ENCODE measurements at regions not wholly inside any gene's neighbourhood (a gene's known extent, or its start where the extent isn't known, plus 50 kb on each side); places are given as distances from the start of the nearest gene placed in this dataset.

DNA sequence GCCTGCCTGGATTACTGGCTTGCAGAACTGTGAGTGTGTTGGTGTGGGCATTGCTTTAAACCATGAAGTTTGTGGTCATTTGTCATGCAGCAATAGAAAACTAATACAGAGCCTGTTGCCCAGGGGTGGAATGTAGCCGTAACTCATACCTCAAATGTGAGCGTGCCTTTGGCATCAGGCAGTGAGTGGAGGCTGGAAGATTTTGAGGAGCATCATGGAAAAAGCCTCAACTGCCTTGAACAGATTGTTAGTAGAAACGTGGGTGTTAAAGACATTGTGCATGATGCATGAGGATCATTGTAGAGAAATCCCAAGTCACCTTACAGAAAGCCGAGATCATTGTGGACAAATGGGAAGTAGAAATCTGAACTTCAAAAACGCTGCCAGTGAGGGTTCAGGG, 580.5 kb downstream of the AACS start:
- Histone ChIP-seq H2BK120ac (ENCODE audit: low read depth, low read length, poor library complexity, severe bottlenecking) (no peak overlapping the region), H2BK5ac (ENCODE audit: insufficient read length, low read length) (no peak overlapping the region), H2AK5ac (ENCODE audit: insufficient read length, low read length) (no peak overlapping the region), H3K9me3 (ENCODE audit: control insufficient read depth, low read depth, low read length) (no peaks in the 10 kb centered on the region), H3K14ac (ENCODE audit: insufficient read depth, low read length) (no peak overlapping the region), H2AFZ (ENCODE audit: low read length) (no peak overlapping the region), H3K27ac (ENCODE audit: insufficient read length, low read depth, low read length) (no peak overlapping the region), H4K8ac (replicated peaks; ENCODE audit: insufficient read length, low read depth, low read length) (no peak overlapping the region), H3K27me3 (ENCODE audit: insufficient read depth, low read length) (no peaks in the 10 kb centered on the region), H3K79me2 (ENCODE audit: insufficient read depth, low read length) (no peaks in the 10 kb centered on the region), H3K23me2 (ENCODE audit: insufficient read length, low read depth, low read length, poor library complexity, severe bottlenecking) (no peaks in the 10 kb centered on the region), H2BK20ac (ENCODE audit: low read depth, low read length, poor library complexity, severe bottlenecking) (no peak overlapping the region), H2BK12ac (ENCODE audit: insufficient read length, low read depth, low read length) (no peak overlapping the region), H3K4me2 (ENCODE audit: insufficient read depth, insufficient read length, low read length) (no peak overlapping the region), H4K5ac (ENCODE audit: insufficient read length, low read depth, low read length) (no peak overlapping the region), H2BK15ac (ENCODE audit: low read depth, low read length) (no peak overlapping the region), H3K18ac (ENCODE audit: insufficient read length, low read depth, low read length) (no peak overlapping the region), H3K23ac (ENCODE audit: insufficient read length, low read depth, low read length) (no peak overlapping the region), H3K56ac (ENCODE audit: insufficient read length, low read depth, low read length) (no peak overlapping the region), H3K4ac (ENCODE audit: low read depth, low read length) (no peak overlapping the region), H3K9ac (ENCODE audit: extremely low read depth, insufficient read length, low read length) (no peak overlapping the region), H3K4me1 (ENCODE audit: insufficient read depth, low read length) (no peaks in the 10 kb centered on the region), H3K79me1 (ENCODE audit: insufficient read depth, low read depth, low read length, poor library complexity, severe bottlenecking) (no peaks in the 10 kb centered on the region), H4K91ac (ENCODE audit: insufficient read length, low read depth, low read length) (no peak overlapping the region), H3T11ph (ENCODE audit: low read length) (no peak overlapping the region), H4K20me1 (ENCODE audit: control insufficient read depth, insufficient read depth, insufficient read length) (no peaks in the 10 kb centered on the region)
- H3K9me3 Mint-ChIP-seq: no peaks in the 10 kb centered on the region
- no CpG with 5 or more reads among the region's 5 CpGs for WGBS (ENCODE audit: extremely low coverage, insufficient read length, low lambda C conversion rate)
- H3K27me3 Mint-ChIP-seq (ENCODE audit: low read depth): peaks cover 5% of the 10 kb centered on the region
- no peak overlapping the region for H3K4me3 Mint-ChIP-seq
- no peak for DNase-seq
- H3K36me3 Mint-ChIP-seq (ENCODE audit: insufficient read depth in 1 of 3, low read depth in 3 of 3): peaks cover 0 to 12% (median 2%) of the 10 kb centered on the region in 3 experiments; a peak in 2 of 7 replicates
- TF ChIP-seq, protein P1, sequence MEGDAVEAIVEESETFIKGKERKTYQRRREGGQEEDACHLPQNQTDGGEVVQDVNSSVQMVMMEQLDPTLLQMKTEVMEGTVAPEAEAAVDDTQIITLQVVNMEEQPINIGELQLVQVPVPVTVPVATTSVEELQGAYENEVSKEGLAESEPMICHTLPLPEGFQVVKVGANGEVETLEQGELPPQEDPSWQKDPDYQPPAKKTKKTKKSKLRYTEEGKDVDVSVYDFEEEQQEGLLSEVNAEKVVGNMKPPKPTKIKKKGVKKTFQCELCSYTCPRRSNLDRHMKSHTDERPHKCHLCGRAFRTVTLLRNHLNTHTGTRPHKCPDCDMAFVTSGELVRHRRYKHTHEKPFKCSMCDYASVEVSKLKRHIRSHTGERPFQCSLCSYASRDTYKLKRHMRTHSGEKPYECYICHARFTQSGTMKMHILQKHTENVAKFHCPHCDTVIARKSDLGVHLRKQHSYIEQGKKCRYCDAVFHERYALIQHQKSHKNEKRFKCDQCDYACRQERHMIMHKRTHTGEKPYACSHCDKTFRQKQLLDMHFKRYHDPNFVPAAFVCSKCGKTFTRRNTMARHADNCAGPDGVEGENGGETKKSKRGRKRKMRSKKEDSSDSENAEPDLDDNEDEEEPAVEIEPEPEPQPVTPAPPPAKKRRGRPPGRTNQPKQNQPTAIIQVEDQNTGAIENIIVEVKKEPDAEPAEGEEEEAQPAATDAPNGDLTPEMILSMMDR (conservative IDR thresholded peaks at IDR 0.05): no peak
- no peak overlapping the region; a peak in 1 of 7 replicates for H3K27ac Mint-ChIP-seq
- H3K4me1 Mint-ChIP-seq: peaks cover 0 to 5% of the 10 kb centered on the region in 2 experiments; a peak in 2 of 4 replicates

Measured in H9 (cell line).